ENCODE measurements at regions not wholly inside any gene's neighbourhood (a gene's known extent, or its start where the extent isn't known, plus 50 kb on each side); places are given as distances from the start of the nearest gene placed in this dataset.

- DNase-seq, result no peak
- H3K27me3 ChIP-seq (replicated peaks; ENCODE audit: control insufficient read depth, insufficient read depth, low read length, poor library complexity, severe bottlenecking), result no peaks in the 10 kb centered on the region
- no peaks in the 10 kb centered on the region for H3K4me1 ChIP-seq (ENCODE audit: control insufficient read depth, insufficient read depth, low read length, poor library complexity, severe bottlenecking)
- no peak overlapping the region for H3K4me3 ChIP-seq (ENCODE audit: insufficient read depth, low read depth, low read length, poor library complexity, severe bottlenecking)
- H3K36me3 ChIP-seq (ENCODE audit: control insufficient read depth, insufficient read depth, low read length), result no peaks in the 10 kb centered on the region
- H3K9me3 ChIP-seq (ENCODE audit: control insufficient read depth, low read length), result no peaks in the 10 kb centered on the region
- H3K27ac ChIP-seq (ENCODE audit: insufficient read depth, low read length, poor library complexity, severe bottlenecking), result no peak overlapping the region
These were observed 223.0 kb downstream of the BTG1 start for GRCh38 chr12:91922674-91923073.

DNA sequence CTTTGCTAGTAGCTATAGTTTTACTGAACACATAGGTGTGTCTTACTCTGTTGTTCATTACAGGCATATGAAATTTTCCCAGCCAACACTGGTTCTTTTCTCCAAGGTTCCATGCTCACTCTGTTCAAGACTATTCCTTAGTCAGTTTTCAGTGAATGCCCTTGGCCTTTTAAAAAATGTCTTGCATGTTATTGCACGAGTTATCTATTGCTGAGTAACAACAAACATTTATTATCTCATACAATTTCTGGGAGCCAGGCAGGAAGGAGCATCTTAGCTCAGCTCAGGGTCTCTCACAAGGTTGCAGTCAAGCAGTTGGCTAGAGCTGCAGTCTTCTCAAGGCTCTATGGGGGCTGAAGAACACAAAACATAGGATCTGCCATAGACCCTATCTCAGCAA lies 223.5 kb downstream of the BTG1 start:
- Histone ChIP-seq H3K27me3 (replicated peaks; ENCODE audit: control insufficient read depth, insufficient read depth, low read length, poor library complexity, severe bottlenecking) (no peaks in the 10 kb centered on the region), H3K27ac (ENCODE audit: insufficient read depth, low read length, poor library complexity, severe bottlenecking) (no peak overlapping the region), H3K4me1 (ENCODE audit: control insufficient read depth, insufficient read depth, low read length, poor library complexity, severe bottlenecking) (no peaks in the 10 kb centered on the region), H3K4me3 (ENCODE audit: insufficient read depth, low read depth, low read length, poor library complexity, severe bottlenecking) (no peak overlapping the region), H3K9me3 (ENCODE audit: control insufficient read depth, low read length) (no peaks in the 10 kb centered on the region), H3K36me3 (ENCODE audit: control insufficient read depth, insufficient read depth, low read length) (no peaks in the 10 kb centered on the region)
- DNase-seq, result no peak

- H3K9me3 ChIP-seq (ENCODE audit: control insufficient read depth, low read length), result no peaks in the 10 kb centered on the region
- no peak overlapping the region for H3K4me3 ChIP-seq (ENCODE audit: insufficient read depth, low read depth, low read length, poor library complexity, severe bottlenecking)
- no peaks in the 10 kb centered on the region for H3K27me3 ChIP-seq (replicated peaks; ENCODE audit: control insufficient read depth, insufficient read depth, low read length, poor library complexity, severe bottlenecking)
- H3K4me1 ChIP-seq (ENCODE audit: control insufficient read depth, insufficient read depth, low read length, poor library complexity, severe bottlenecking), result no peaks in the 10 kb centered on the region
- no peaks in the 10 kb centered on the region for H3K36me3 ChIP-seq (ENCODE audit: control insufficient read depth, insufficient read depth, low read length)
- no peak for DNase-seq
- no peak overlapping the region for H3K27ac ChIP-seq (ENCODE audit: insufficient read depth, low read length, poor library complexity, severe bottlenecking)
These were observed 224.1 kb downstream of the BTG1 start for GRCh38 chr12:91921555-91921954.

DNA sequence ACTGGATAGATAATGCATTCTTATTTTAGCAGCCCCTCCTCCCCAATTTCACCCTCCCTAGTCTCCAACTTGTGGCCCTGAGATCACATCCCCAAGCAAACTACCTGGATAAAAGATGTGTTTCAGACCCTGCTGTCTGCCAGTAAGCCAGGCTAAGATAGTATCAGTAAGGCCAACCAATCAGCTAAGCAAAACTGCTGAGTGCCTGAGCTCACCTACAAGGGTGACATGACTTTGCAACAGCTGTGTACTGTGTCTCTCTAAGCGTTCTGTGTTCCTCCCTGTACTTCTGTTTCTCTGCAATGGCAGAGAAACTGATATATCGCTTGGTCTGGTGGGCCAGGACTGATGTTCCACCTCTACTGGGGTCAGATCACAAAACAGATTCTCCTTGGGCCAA lies 224.9 kb downstream of the BTG1 start:
- no peak for DNase-seq
- no peak overlapping the region for H3K4me3 ChIP-seq (ENCODE audit: insufficient read depth, low read depth, low read length, poor library complexity, severe bottlenecking)

GRCh38 chr12:91920276-91920675 lies 225.4 kb downstream of the BTG1 start:
- no peak overlapping the region for H3K4me3 ChIP-seq (ENCODE audit: insufficient read depth, low read depth, low read length, poor library complexity, severe bottlenecking)
- H3K36me3 ChIP-seq (ENCODE audit: control insufficient read depth, insufficient read depth, low read length), result no peaks in the 10 kb centered on the region
- no peaks in the 10 kb centered on the region for H3K27me3 ChIP-seq (replicated peaks; ENCODE audit: control insufficient read depth, insufficient read depth, low read length, poor library complexity, severe bottlenecking)
- H3K27ac ChIP-seq (ENCODE audit: insufficient read depth, low read length, poor library complexity, severe bottlenecking), result no peak overlapping the region
- no peaks in the 10 kb centered on the region for H3K9me3 ChIP-seq (ENCODE audit: control insufficient read depth, low read length)
- H3K4me1 ChIP-seq (ENCODE audit: control insufficient read depth, insufficient read depth, low read length, poor library complexity, severe bottlenecking), result no peaks in the 10 kb centered on the region
- DNase-seq, result no peak

More for the DNA sequence above, 224.9 kb downstream of the BTG1 start:
- H3K4me1 ChIP-seq (ENCODE audit: control insufficient read depth, insufficient read depth, low read length, poor library complexity, severe bottlenecking), result no peaks in the 10 kb centered on the region
- no peaks in the 10 kb centered on the region for H3K27me3 ChIP-seq (replicated peaks; ENCODE audit: control insufficient read depth, insufficient read depth, low read length, poor library complexity, severe bottlenecking)
- H3K27ac ChIP-seq (ENCODE audit: insufficient read depth, low read length, poor library complexity, severe bottlenecking), result no peak overlapping the region
- H3K36me3 ChIP-seq (ENCODE audit: control insufficient read depth, insufficient read depth, low read length), result no peaks in the 10 kb centered on the region
- H3K9me3 ChIP-seq (ENCODE audit: control insufficient read depth, low read length), result no peaks in the 10 kb centered on the region

- no peak overlapping the region for H3K4me3 ChIP-seq (ENCODE audit: insufficient read depth, low read depth, low read length, poor library complexity, severe bottlenecking)
These were observed 227.2 kb downstream of the BTG1 start for GRCh38 chr12:91918431-91918830.

DNA sequence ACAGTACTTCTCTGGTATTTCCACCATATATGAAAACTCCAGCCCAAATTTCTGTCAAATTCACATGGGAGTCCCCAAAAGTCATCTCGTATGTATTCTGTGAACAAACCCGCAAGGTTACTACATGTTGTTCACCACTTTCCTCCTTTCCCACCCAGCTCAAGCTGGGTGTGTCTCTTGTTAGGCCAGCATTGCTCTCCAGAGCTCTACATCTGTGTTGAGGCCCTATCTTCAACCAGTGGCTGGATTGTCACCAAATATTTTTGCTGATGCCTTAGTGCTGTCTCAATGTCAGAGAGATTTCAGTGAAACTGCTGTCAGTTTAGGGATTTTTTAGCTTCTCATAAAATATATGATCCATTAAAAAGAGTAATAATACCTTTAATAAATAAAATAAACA lies 230.9 kb downstream of the BTG1 start:
- no peaks in the 10 kb centered on the region for H3K36me3 ChIP-seq (ENCODE audit: control insufficient read depth, insufficient read depth, low read length)
- DNase-seq, result no peak
- H3K27me3 ChIP-seq (replicated peaks; ENCODE audit: control insufficient read depth, insufficient read depth, low read length, poor library complexity, severe bottlenecking), result no peaks in the 10 kb centered on the region
- H3K9me3 ChIP-seq (ENCODE audit: control insufficient read depth, low read length), result no peaks in the 10 kb centered on the region
- no peak overlapping the region for H3K27ac ChIP-seq (ENCODE audit: insufficient read depth, low read length, poor library complexity, severe bottlenecking)
- H3K4me3 ChIP-seq (ENCODE audit: insufficient read depth, low read depth, low read length, poor library complexity, severe bottlenecking), result no peak overlapping the region
- H3K4me1 ChIP-seq (ENCODE audit: control insufficient read depth, insufficient read depth, low read length, poor library complexity, severe bottlenecking), result no peaks in the 10 kb centered on the region

More at GRCh38 chr12:91918431-91918830, 227.2 kb downstream of the BTG1 start:
- DNase-seq, result no peak
- Histone ChIP-seq H3K4me1 (ENCODE audit: control insufficient read depth, insufficient read depth, low read length, poor library complexity, severe bottlenecking) (no peaks in the 10 kb centered on the region), H3K27me3 (replicated peaks; ENCODE audit: control insufficient read depth, insufficient read depth, low read length, poor library complexity, severe bottlenecking) (no peaks in the 10 kb centered on the region), H3K9me3 (ENCODE audit: control insufficient read depth, low read length) (no peaks in the 10 kb centered on the region), H3K27ac (ENCODE audit: insufficient read depth, low read length, poor library complexity, severe bottlenecking) (no peak overlapping the region), H3K36me3 (ENCODE audit: control insufficient read depth, insufficient read depth, low read length) (no peaks in the 10 kb centered on the region)

DNA sequence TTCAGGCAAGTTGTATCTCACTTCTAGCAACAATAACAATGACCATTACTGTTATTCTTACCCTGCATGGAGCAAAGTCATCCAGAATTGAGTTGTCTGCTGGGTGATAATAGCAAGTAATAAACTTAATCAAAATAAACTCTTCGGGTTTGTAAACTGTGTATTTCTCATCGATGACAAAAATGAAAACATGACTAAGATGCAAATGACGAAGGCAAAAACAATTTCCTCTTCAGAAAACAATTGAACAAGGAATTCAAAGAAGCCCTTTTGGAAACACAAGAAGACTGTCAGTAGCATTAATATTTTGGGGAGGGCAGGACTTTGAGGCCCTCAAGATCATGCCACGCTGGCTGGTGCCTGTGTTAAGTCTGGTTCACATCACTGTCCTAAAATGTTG lies 232.0 kb downstream of the BTG1 start:
- Histone ChIP-seq H3K4me3 (ENCODE audit: insufficient read depth, low read depth, low read length, poor library complexity, severe bottlenecking) (no peak overlapping the region), H3K27me3 (replicated peaks; ENCODE audit: control insufficient read depth, insufficient read depth, low read length, poor library complexity, severe bottlenecking) (no peaks in the 10 kb centered on the region), H3K9me3 (ENCODE audit: control insufficient read depth, low read length) (no peaks in the 10 kb centered on the region), H3K27ac (ENCODE audit: insufficient read depth, low read length, poor library complexity, severe bottlenecking) (no peak overlapping the region), H3K4me1 (ENCODE audit: control insufficient read depth, insufficient read depth, low read length, poor library complexity, severe bottlenecking) (no peaks in the 10 kb centered on the region), H3K36me3 (ENCODE audit: control insufficient read depth, insufficient read depth, low read length) (no peaks in the 10 kb centered on the region)
- no peak for DNase-seq

DNA sequence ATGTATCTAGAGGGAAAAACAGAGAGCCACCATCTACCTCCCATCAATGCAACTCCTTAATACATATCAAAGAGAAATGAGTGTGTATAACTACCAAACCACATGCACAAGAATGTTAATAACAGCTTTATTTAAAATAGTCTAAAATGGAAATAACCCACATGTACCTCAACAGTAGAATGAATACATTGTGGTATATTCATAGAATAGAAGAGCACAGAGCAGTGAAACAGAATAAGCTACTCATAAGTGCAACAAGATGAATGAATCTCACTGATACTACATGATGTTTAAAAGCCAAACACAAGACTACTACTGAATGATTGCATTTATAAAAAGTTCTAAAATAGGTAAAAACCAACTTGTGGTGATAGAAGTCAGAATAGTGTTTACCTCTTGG lies 232.5 kb downstream of the BTG1 start:
- H3K27ac ChIP-seq (ENCODE audit: insufficient read depth, low read length, poor library complexity, severe bottlenecking), result no peak overlapping the region
- no peaks in the 10 kb centered on the region for H3K9me3 ChIP-seq (ENCODE audit: control insufficient read depth, low read length)
- H3K27me3 ChIP-seq (replicated peaks; ENCODE audit: control insufficient read depth, insufficient read depth, low read length, poor library complexity, severe bottlenecking), result no peaks in the 10 kb centered on the region
- H3K4me3 ChIP-seq (ENCODE audit: insufficient read depth, low read depth, low read length, poor library complexity, severe bottlenecking), result no peak overlapping the region
- H3K4me1 ChIP-seq (ENCODE audit: control insufficient read depth, insufficient read depth, low read length, poor library complexity, severe bottlenecking), result no peaks in the 10 kb centered on the region
- no peak for DNase-seq
- no peaks in the 10 kb centered on the region for H3K36me3 ChIP-seq (ENCODE audit: control insufficient read depth, insufficient read depth, low read length)

- Histone ChIP-seq H3K4me3 (ENCODE audit: insufficient read depth, low read depth, low read length, poor library complexity, severe bottlenecking) (no peak overlapping the region), H3K36me3 (ENCODE audit: control insufficient read depth, insufficient read depth, low read length) (no peaks in the 10 kb centered on the region), H3K27me3 (replicated peaks; ENCODE audit: control insufficient read depth, insufficient read depth, low read length, poor library complexity, severe bottlenecking) (no peaks in the 10 kb centered on the region), H3K4me1 (ENCODE audit: control insufficient read depth, insufficient read depth, low read length, poor library complexity, severe bottlenecking) (no peaks in the 10 kb centered on the region), H3K9me3 (ENCODE audit: control insufficient read depth, low read length) (no peaks in the 10 kb centered on the region), H3K27ac (ENCODE audit: insufficient read depth, low read length, poor library complexity, severe bottlenecking) (no peak overlapping the region)
- DNase-seq, result no peak
These were observed 233.5 kb downstream of the BTG1 start for GRCh38 chr12:91912178-91912577.

GRCh38 chr12:91910871-91911388 lies 234.7 kb downstream of the BTG1 start:
- no peaks in the 10 kb centered on the region for H3K36me3 ChIP-seq (ENCODE audit: control insufficient read depth, insufficient read depth, low read length)
- H3K27me3 ChIP-seq (replicated peaks; ENCODE audit: control insufficient read depth, insufficient read depth, low read length, poor library complexity, severe bottlenecking), result no peaks in the 10 kb centered on the region
- H3K27ac ChIP-seq (ENCODE audit: insufficient read depth, low read length, poor library complexity, severe bottlenecking), result no peak overlapping the region
- H3K4me3 ChIP-seq (ENCODE audit: insufficient read depth, low read depth, low read length, poor library complexity, severe bottlenecking), result no peak overlapping the region
- H3K4me1 ChIP-seq (ENCODE audit: control insufficient read depth, insufficient read depth, low read length, poor library complexity, severe bottlenecking), result no peaks in the 10 kb centered on the region
- no peaks in the 10 kb centered on the region for H3K9me3 ChIP-seq (ENCODE audit: control insufficient read depth, low read length)
- no peak for DNase-seq
